CD14-positive monocyte (primary cell): ENCODE measurements at regions not wholly inside any gene's neighbourhood (a gene's known extent, or its start where the extent isn't known, plus 50 kb on each side); places are given as distances from the start of the nearest gene placed in this dataset.

Experiments used
- DNase-seq, 3 donors: peaks; one replicate each; pipeline ENCODE4 v3.0.0-alpha.2; 2011 to 2022
- H2AFZ ChIP-seq: 2 replicates; pipeline ENCODE4 v1.6.0; 2012; ENCODE audit warnings: mild to moderate bottlenecking, low read depth, low read length, inconsistent platforms; ENCODE audit not compliant: insufficient read depth, poor library complexity, severe bottlenecking
- H3K27ac ChIP-seq, 2 donors: 1 replicate in 1 of 2; 2 replicates in 1 of 2; pipeline ENCODE4 v1.5.1; 2012 to 2013; ENCODE audit warnings: low read length in 2 of 2, control low read depth in 1 of 2, inconsistent platforms in 1 of 2, low read depth in 1 of 2, mild to moderate bottlenecking in 1 of 2
- H3K27me3 ChIP-seq, 2 donors: one replicate each; pipeline versions ENCODE4 v1.6.0 to v1.6.1; 2011 to 2013; ENCODE audit warnings: low read length in 2 of 2; ENCODE audit not compliant: control insufficient read depth in 2 of 2, insufficient read depth in 2 of 2
- H3K36me3 ChIP-seq, 2 donors: replicated peaks in 1 of 2; 1 replicate in 1 of 2; 2 replicates in 1 of 2; pipeline versions ENCODE4 v1.5.1 to v1.6.1; 2012 to 2013; ENCODE audit warnings: low read length in 2 of 2, control low read depth in 1 of 2, inconsistent platforms in 1 of 2, mild to moderate bottlenecking in 1 of 2; ENCODE audit not compliant: insufficient read depth in 2 of 2, control insufficient read depth in 1 of 2
- H3K4me1 ChIP-seq, 2 donors: 1 replicate in 1 of 2; 2 replicates in 1 of 2; pipeline versions ENCODE4 v1.5.1 to v1.6.1; 2012 to 2013; ENCODE audit warnings: low read length in 2 of 2, control low read depth in 1 of 2, inconsistent platforms in 1 of 2, mild to moderate bottlenecking in 1 of 2, moderate library complexity in 1 of 2; ENCODE audit not compliant: insufficient read depth in 2 of 2, control insufficient read depth in 1 of 2
- H3K4me2 ChIP-seq: replicated peaks from 2 replicates; pipeline ENCODE3; 2012; ENCODE audit warnings: low read length, moderate library complexity, mild to moderate bottlenecking; ENCODE audit not compliant: poor library complexity, severe bottlenecking; ENCODE audit errors: extremely low read depth
- H3K4me3 ChIP-seq, 3 experiments: fragments of 200-600 bp in 1 of 3; sonication (generic) in 1 of 3; replicated peaks in 1 of 3; 1 replicate in 2 of 3; 2 replicates in 1 of 3; pipeline ENCODE4 v1.5.1; 2011 to 2013; ENCODE audit warnings: low read length in 3 of 3, mild to moderate bottlenecking in 3 of 3, control low read depth in 2 of 3, low read depth in 2 of 3, inconsistent platforms in 1 of 3, moderate library complexity in 1 of 3
- H3K79me2 ChIP-seq: 2 replicates; pipeline ENCODE4 v1.6.0; 2012; ENCODE audit warnings: mild to moderate bottlenecking, control low read depth, inconsistent platforms, low read length, moderate library complexity; ENCODE audit not compliant: insufficient read depth
- H3K9ac ChIP-seq: 2 replicates; pipeline ENCODE4 v1.6.0; 2017; ENCODE audit warnings: low read length, mild to moderate bottlenecking; ENCODE audit not compliant: insufficient read depth, poor library complexity, severe bottlenecking
- H3K9me3 ChIP-seq, 2 donors: replicated peaks in 1 of 2; 1 replicate in 1 of 2; 2 replicates in 1 of 2; pipeline versions ENCODE4 v1.5.1 to v1.6.1; 2012 to 2013; ENCODE audit warnings: low read length in 2 of 2, control low read depth in 1 of 2; ENCODE audit not compliant: control insufficient read depth in 1 of 2, insufficient read depth in 1 of 2
- H4K20me1 ChIP-seq: 2 replicates; pipeline ENCODE4 v1.6.0; 2012; ENCODE audit warnings: mild to moderate bottlenecking, low read length, control low read depth, moderate library complexity; ENCODE audit not compliant: insufficient read depth
- H3K27ac Mint-ChIP-seq, 7 donors: one replicate each; pipeline ENCODE4 v1.8.0; 2020; ENCODE audit warnings: mild to moderate bottlenecking in 7 of 7, mixed read lengths in 7 of 7, moderate library complexity in 6 of 7, inconsistent platforms in 2 of 7
- H3K27me3 Mint-ChIP-seq, 3 donors: one replicate each; pipeline ENCODE4 v1.8.0; 2021 to 2022; ENCODE audit warnings: low read depth in 3 of 3, mild to moderate bottlenecking in 3 of 3, mixed read lengths in 3 of 3, moderate library complexity in 3 of 3, inconsistent platforms in 1 of 3
- H3K36me3 Mint-ChIP-seq, 2 donors: one replicate each; pipeline ENCODE4 v1.8.0; 2020; ENCODE audit warnings: mixed read lengths in 2 of 2, inconsistent platforms in 1 of 2, mild to moderate bottlenecking in 1 of 2
- H3K4me1 Mint-ChIP-seq: one replicate; pipeline ENCODE4 v1.8.0; 2020; ENCODE audit warnings: mild to moderate bottlenecking, mixed read lengths
- H3K4me3 Mint-ChIP-seq, 2 donors: one replicate each; pipeline ENCODE4 v1.8.0; 2020; ENCODE audit warnings: mild to moderate bottlenecking in 2 of 2, mixed read lengths in 2 of 2, moderate library complexity in 1 of 2
- H3K9me3 Mint-ChIP-seq, 7 donors: one replicate each; pipeline ENCODE4 v1.8.0; 2020 to 2022; ENCODE audit warnings: mixed read lengths in 7 of 7, mild to moderate bottlenecking in 6 of 7, moderate library complexity in 6 of 7, inconsistent platforms in 2 of 7
- CTCF ChIP-seq: fragments of 200-600 bp; IDR thresholded peaks from one replicate; pipeline ENCODE4 v1.8.0; 2022; ENCODE audit warnings: antibody characterized with exemption, mild to moderate bottlenecking
- WGBS: methylation state at CpG from one replicate; pipeline ENCODE4 v1.1.5; 2013; ENCODE audit warnings: missing lambda C conversion rate; ENCODE audit not compliant: insufficient coverage; 5-methylcytosine and 5-hydroxymethylcytosine counted together
- intact Hi-C, 2 donors: fragments of 100-400 bp; cut with micrococcal nuclease; formaldehyde crosslinking; loops; one replicate each; pipeline versions ENCODE4 v1.15.0 to v1.15.1; 2023

GRCh38 chr18:10248738-10249137 is 205.7 kb upstream of the APCDD1 start:
- peaks cover 50 to 51% of the 10 kb centered on the region in 2 donors for H3K4me1 ChIP-seq
- no peak for DNase-seq
- H3K9me3 ChIP-seq, result no peaks in the 10 kb centered on the region
- H3K9ac ChIP-seq, result no peak overlapping the region
- no peak overlapping the region for H3K4me3 Mint-ChIP-seq
- TF ChIP-seq CTCF, result no peak
- no peak overlapping the region for H2AFZ ChIP-seq
- 100% methylated on average over 3 of the region's 5 CpGs for WGBS
- no peaks in the 10 kb centered on the region for H3K27me3 ChIP-seq
- no peak overlapping the region for H3K4me2 ChIP-seq
- no peak overlapping the region for H3K27ac Mint-ChIP-seq
- H3K79me2 ChIP-seq, result no peaks in the 10 kb centered on the region
- peaks cover 0 to 5% (median 3%) of the 10 kb centered on the region in 3 donors for H3K27me3 Mint-ChIP-seq
- H3K36me3 Mint-ChIP-seq, result no peaks in the 10 kb centered on the region
- H3K9me3 Mint-ChIP-seq, result no peaks in the 10 kb centered on the region
- H3K4me1 Mint-ChIP-seq, result peaks cover 43% of the 10 kb centered on the region
- no peaks in the 10 kb centered on the region for H3K36me3 ChIP-seq
- H4K20me1 ChIP-seq, result no peaks in the 10 kb centered on the region
- no peak overlapping the region for H3K27ac ChIP-seq
- intact Hi-C loops, result no loop called here
- no peak overlapping the region for H3K4me3 ChIP-seq

GRCh38 chr18:10249270-10249669 is 205.2 kb upstream of the APCDD1 start:
- peaks cover 48% of the 10 kb centered on the region for H3K4me1 Mint-ChIP-seq
- no peak overlapping the region for H3K4me3 ChIP-seq
- H3K36me3 ChIP-seq, result no peaks in the 10 kb centered on the region
- H3K9me3 Mint-ChIP-seq, result no peaks in the 10 kb centered on the region
- peaks cover 55 to 57% of the 10 kb centered on the region in 2 donors for H3K4me1 ChIP-seq
- no peak for TF ChIP-seq CTCF
- no peaks in the 10 kb centered on the region for H4K20me1 ChIP-seq
- intact Hi-C loops, result no loop called here
- no peaks in the 10 kb centered on the region for H3K27me3 ChIP-seq
- peaks cover 0 to 5% (median 3%) of the 10 kb centered on the region in 3 donors for H3K27me3 Mint-ChIP-seq
- no peak overlapping the region for H2AFZ ChIP-seq
- no peaks in the 10 kb centered on the region for H3K9me3 ChIP-seq
- no peaks in the 10 kb centered on the region for H3K36me3 Mint-ChIP-seq
- H3K79me2 ChIP-seq, result no peaks in the 10 kb centered on the region
- no peak overlapping the region for H3K9ac ChIP-seq
- H3K27ac Mint-ChIP-seq, result peak overlapping the region in 1 of 7 donors; percentile 20
- DNase-seq, result no peak
- H3K4me2 ChIP-seq, result no peak overlapping the region
- WGBS, result 85% methylated on average over 3 of the region's 3 CpGs
- no peak overlapping the region for H3K4me3 Mint-ChIP-seq
- no peak overlapping the region for H3K27ac ChIP-seq
